Activated naive CD8-positive, alpha-beta T cell treated with anti-CD3 and anti-CD28 coated beads, Interleukin-2, amount 50 U/mL, for 24 hours (primary cell): ENCODE measurements at regions not wholly inside any gene's neighbourhood (a gene's known extent, or its start where the extent isn't known, plus 50 kb on each side); places are given as distances from the start of the nearest gene placed in this dataset.
A peak's percentile ranks its signal among the peaks of the same experiment; 100 is the strongest.
"Not testable (repeated sequence)": the region's sequence is repeated elsewhere in the genome, so short reads cannot be mapped to it uniquely, and the experiment has no call there.

Experiments
- ATAC-seq: fragments of 150-1000 bp; cut with Tn5 transposase; one replicate; pipeline ENCODE4 v1.10.0; 2021
- DNase-seq: peaks from one replicate; pipeline ENCODE4 v3.0.0; 2021
- H3K27ac Mint-ChIP-seq: one replicate; pipeline ENCODE4 v1.8.0; 2021; ENCODE audit warnings: mild to moderate bottlenecking, mixed read lengths
- H3K27me3 Mint-ChIP-seq: one replicate; pipeline ENCODE4 v1.8.0; 2021; ENCODE audit warnings: mixed read lengths
- H3K36me3 Mint-ChIP-seq: one replicate; pipeline ENCODE4 v1.8.0; 2021; ENCODE audit warnings: low read depth, mixed read lengths
- H3K4me1 Mint-ChIP-seq: one replicate; pipeline ENCODE4 v1.8.0; 2021; ENCODE audit warnings: mixed read lengths
- H3K4me3 Mint-ChIP-seq: one replicate; pipeline ENCODE4 v1.8.0; 2021; ENCODE audit warnings: mild to moderate bottlenecking, moderate library complexity, mixed read lengths
- H3K9me3 Mint-ChIP-seq: one replicate; pipeline ENCODE4 v1.8.0; 2021; ENCODE audit warnings: mixed read lengths

GRCh38 chr1:148263906-148264255 is 111.8 kb upstream of the NBPF11 start:
- Mint-ChIP-seq H3K27me3 (peaks cover 4% of the 10 kb centered on the region), H3K9me3 (no peaks in the 10 kb centered on the region), H3K36me3 (no peaks in the 10 kb centered on the region), H3K4me3 (peak overlapping the region; percentile 81), H3K4me1 (peaks cover 21% of the 10 kb centered on the region), H3K27ac (peak overlapping the region; percentile 99)
- DNase-seq (no peak), ATAC-seq (no peak)

- Mint-ChIP-seq H3K27me3 (peaks cover 4% of the 10 kb centered on the region), H3K9me3 (no peaks in the 10 kb centered on the region), H3K27ac (peak overlapping the region; percentile 99), H3K36me3 (no peaks in the 10 kb centered on the region), H3K4me1 (peaks cover 21% of the 10 kb centered on the region), H3K4me3 (peak overlapping the region; percentile 81)
- DNase-seq, result peak; percentile 75
- peak; percentile 92 for ATAC-seq
Measured at GRCh38 chr1:148263128-148263905, 111.2 kb upstream of the NBPF11 start.

GRCh38 chr1:148261684-148262083 is 109.6 kb upstream of the NBPF11 start:
- DNase-seq, H3K4me3 Mint-ChIP-seq, H3K9me3 Mint-ChIP-seq, H3K27me3 Mint-ChIP-seq, ATAC-seq, H3K27ac Mint-ChIP-seq, H3K36me3 Mint-ChIP-seq: not testable (repeated sequence)
- H3K4me1 Mint-ChIP-seq, result peaks cover 21% of the 10 kb centered on the region

- not testable (repeated sequence) for ATAC-seq, H3K4me1 Mint-ChIP-seq
Measured at GRCh38 chr1:148257886-148258285, 105.8 kb upstream of the NBPF11 start.

GRCh38 chr1:148254611-148255429 is 102.7 kb upstream of the NBPF11 start:
- H3K27ac Mint-ChIP-seq, H3K36me3 Mint-ChIP-seq, H3K4me3 Mint-ChIP-seq, H3K9me3 Mint-ChIP-seq, H3K4me1 Mint-ChIP-seq, H3K27me3 Mint-ChIP-seq: not testable (repeated sequence)
- ATAC-seq, result peak; percentile 68
- DNase-seq, result peak; percentile 18

More at GRCh38 chr1:148257886-148258285, 105.8 kb upstream of the NBPF11 start:
- DNase-seq, H3K9me3 Mint-ChIP-seq, H3K36me3 Mint-ChIP-seq, H3K4me3 Mint-ChIP-seq, H3K27me3 Mint-ChIP-seq, H3K27ac Mint-ChIP-seq: not testable (repeated sequence)

- ATAC-seq, H3K9me3 Mint-ChIP-seq, H3K27me3 Mint-ChIP-seq, H3K4me3 Mint-ChIP-seq, DNase-seq, H3K4me1 Mint-ChIP-seq, H3K27ac Mint-ChIP-seq, H3K36me3 Mint-ChIP-seq: not testable (repeated sequence)
Measured at GRCh38 chr1:148253808-148254207, 101.7 kb upstream of the NBPF11 start.

GRCh38 chr1:148248798-148249197 is 96.7 kb upstream of the NBPF11 start:
- H3K27me3 Mint-ChIP-seq, DNase-seq, H3K27ac Mint-ChIP-seq, H3K36me3 Mint-ChIP-seq, H3K4me1 Mint-ChIP-seq, H3K9me3 Mint-ChIP-seq, H3K4me3 Mint-ChIP-seq: not testable (repeated sequence)
- ATAC-seq, result peak; percentile 99

GRCh38 chr1:148246258-148246861 is 94.3 kb upstream of the NBPF11 start:
- H3K36me3 Mint-ChIP-seq, H3K27ac Mint-ChIP-seq: not testable (repeated sequence)

GRCh38 chr1:148245843-148246242 is 93.8 kb upstream of the NBPF11 start:
- not testable (repeated sequence) for H3K27me3 Mint-ChIP-seq, ATAC-seq, H3K27ac Mint-ChIP-seq, H3K4me1 Mint-ChIP-seq, DNase-seq, H3K4me3 Mint-ChIP-seq, H3K36me3 Mint-ChIP-seq, H3K9me3 Mint-ChIP-seq

More at GRCh38 chr1:148246258-148246861, 94.3 kb upstream of the NBPF11 start:
- not testable (repeated sequence) for ATAC-seq, H3K9me3 Mint-ChIP-seq, H3K27me3 Mint-ChIP-seq, H3K4me3 Mint-ChIP-seq, H3K4me1 Mint-ChIP-seq, DNase-seq

- DNase-seq, H3K4me1 Mint-ChIP-seq, H3K9me3 Mint-ChIP-seq: not testable (repeated sequence)
Measured at GRCh38 chr1:148245443-148245842, 93.4 kb upstream of the NBPF11 start.

GRCh38 chr1:148233250-148233649 is 81.2 kb upstream of the NBPF11 start:
- not testable (repeated sequence) for H3K36me3 Mint-ChIP-seq, DNase-seq, H3K27ac Mint-ChIP-seq, H3K4me3 Mint-ChIP-seq, H3K4me1 Mint-ChIP-seq, ATAC-seq, H3K9me3 Mint-ChIP-seq, H3K27me3 Mint-ChIP-seq

More at GRCh38 chr1:148245443-148245842, 93.4 kb upstream of the NBPF11 start:
- H3K27me3 Mint-ChIP-seq, ATAC-seq, H3K4me3 Mint-ChIP-seq, H3K36me3 Mint-ChIP-seq, H3K27ac Mint-ChIP-seq: not testable (repeated sequence)

- not testable (repeated sequence) for ATAC-seq, H3K27ac Mint-ChIP-seq, H3K27me3 Mint-ChIP-seq, H3K9me3 Mint-ChIP-seq, DNase-seq, H3K4me3 Mint-ChIP-seq, H3K4me1 Mint-ChIP-seq, H3K36me3 Mint-ChIP-seq
Measured at GRCh38 chr1:148228846-148229245, 76.8 kb upstream of the NBPF11 start.

- H3K4me3 Mint-ChIP-seq, H3K36me3 Mint-ChIP-seq, H3K27ac Mint-ChIP-seq, DNase-seq, H3K27me3 Mint-ChIP-seq, H3K4me1 Mint-ChIP-seq, ATAC-seq, H3K9me3 Mint-ChIP-seq: not testable (repeated sequence)
Measured at GRCh38 chr1:148222399-148223159, 70.5 kb upstream of the NBPF11 start.

GRCh38 chr1:148221593-148221992 is 69.5 kb upstream of the NBPF11 start:
- not testable (repeated sequence) for DNase-seq, H3K9me3 Mint-ChIP-seq, H3K27ac Mint-ChIP-seq, ATAC-seq, H3K36me3 Mint-ChIP-seq, H3K27me3 Mint-ChIP-seq, H3K4me3 Mint-ChIP-seq, H3K4me1 Mint-ChIP-seq
